Ammon's horn (tissue), 1 donor: ENCODE measurements at regions not wholly inside any gene's neighbourhood (a gene's known extent, or its start where the extent isn't known, plus 50 kb on each side); places are given as distances from the start of the nearest gene placed in this dataset.
"Not testable (repeated sequence)": the region's sequence is repeated elsewhere in the genome, so short reads cannot be mapped to it uniquely, and the experiment has no call there.

Experiments
- DNase-seq: peaks from one replicate; pipeline ENCODE4 v3.0.0-alpha.2; 2016; ENCODE audit warnings: low spot score

DNA sequence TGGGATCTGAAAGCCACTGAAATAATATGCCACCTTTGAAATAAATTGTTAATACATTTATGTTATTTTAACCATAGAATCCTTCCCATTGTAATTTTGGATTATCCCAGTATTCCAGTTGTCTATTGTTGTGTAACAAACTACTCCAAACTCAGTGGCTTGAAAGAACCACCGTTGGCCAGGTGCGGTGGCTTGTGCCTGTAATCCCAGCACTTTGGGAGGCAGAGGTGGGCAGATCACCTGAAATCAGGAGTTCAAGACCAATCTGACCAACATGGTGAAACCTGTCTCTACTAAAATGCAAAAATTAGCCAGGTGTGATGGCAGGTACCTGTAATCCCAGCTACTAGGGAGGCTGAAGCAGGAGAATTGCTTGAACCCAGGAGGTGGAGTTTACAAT is 217.6 kb downstream of the IRX2 start:
- not testable (repeated sequence) for DNase-seq

DNA sequence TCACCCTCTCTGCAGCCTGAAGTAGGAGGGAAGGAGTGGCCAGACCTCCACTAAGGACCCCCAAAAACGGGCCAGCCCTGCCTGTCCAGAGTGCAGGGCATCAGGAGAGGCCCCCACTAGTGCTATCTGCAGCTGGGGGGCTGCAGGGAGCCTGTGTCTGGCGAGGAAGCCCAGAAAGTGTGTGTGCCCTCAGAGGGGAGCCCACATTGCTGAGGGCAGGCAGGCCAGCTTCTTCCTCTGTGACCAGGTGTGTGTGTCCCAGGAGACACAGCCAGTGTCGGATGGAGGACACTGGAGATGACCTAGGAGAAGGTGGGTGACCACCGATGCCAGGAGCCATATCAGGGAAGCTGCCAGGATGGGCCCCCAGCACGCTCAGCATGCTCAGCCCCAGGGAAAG is 218.7 kb downstream of the IRX2 start:
- no peak for DNase-seq

DNA sequence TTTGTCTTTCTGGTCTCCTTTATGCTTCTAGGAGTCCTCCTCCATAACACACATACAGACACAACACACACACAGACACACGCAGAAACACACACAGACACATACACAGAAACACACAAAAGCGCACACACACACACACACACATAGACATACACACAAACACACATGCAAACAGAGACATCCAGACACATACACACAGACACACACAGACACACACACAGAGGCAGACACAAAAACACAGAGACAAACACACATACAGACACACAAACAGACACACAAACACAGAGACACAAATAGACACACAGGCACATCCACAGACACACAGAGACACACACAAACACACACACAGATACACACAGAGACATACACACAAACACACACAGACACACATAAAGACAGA is 220.2 kb downstream of the IRX2 start:
- DNase-seq = no peak

DNA sequence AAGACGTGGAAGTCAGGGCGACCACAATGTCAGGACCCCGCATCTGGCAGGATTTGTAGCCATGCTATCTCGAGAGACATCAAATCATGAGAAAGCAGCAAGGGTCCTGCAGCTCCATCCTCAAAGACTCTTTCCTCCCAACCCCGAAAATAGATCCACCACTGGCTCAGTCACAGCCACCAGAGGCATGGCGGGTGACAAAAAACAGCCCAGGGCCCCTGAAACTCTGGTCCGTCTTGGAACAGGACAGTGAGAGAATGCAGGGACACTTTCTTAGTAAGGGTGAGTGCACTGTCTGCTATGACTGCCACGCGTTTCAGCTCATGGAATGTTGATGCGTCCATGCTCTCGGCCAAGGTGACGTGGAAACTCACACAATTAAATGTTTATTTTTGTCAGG is 220.9 kb downstream of the IRX2 start:
- DNase-seq = no peak

DNA sequence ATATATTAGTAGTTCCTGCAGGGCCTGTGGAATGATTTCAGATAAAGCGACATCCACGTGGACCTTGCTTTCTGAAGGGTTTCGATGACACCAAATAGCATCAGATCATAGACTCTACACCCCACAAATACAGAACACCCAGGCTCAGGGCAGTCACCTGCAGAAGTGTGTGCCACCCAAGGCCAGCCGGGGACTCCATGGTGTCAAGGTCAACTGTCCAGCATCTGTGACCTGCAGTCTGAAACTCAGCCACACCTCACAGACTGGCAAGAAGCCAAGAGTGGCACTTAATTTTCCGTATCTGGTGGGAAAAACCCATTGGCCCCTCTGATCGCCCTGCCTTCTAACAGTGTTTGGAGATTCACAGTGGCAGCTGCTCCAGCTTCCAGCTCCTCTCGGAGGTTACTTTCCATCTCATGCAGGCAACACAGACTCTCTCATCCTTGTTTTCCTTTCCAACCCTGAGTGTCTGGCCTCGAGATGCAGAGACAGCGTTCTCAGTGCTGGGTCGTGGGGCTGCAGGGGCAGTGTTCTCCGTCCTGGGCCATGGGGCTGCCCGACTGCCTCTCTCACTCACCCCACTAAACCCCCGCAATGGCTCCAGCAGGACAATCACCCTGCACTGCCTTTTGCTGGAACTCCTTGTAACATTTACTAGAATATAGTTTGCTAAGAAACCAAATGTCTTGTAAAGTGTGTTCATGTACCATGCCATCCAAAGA is 221.9 kb downstream of the IRX2 start:
- DNase-seq = no peak

DNA sequence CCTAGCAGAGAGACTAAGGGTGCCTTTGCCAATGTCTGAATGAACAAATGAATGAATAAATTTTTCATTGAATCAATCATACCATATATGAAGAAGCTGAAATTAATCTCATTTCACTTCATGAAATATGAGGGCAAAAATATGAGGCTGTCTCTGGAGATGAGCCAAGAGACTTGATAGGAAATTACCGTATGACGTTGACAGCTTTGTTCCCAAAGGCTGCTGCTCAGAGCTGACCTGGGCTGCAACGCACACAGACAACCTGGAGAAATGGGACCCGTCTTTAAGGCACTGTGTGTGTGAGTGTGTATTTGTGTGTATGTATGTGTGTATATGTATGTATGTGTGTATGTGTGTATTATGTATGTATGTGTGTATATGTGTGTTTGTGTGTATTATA is 226.1 kb downstream of the IRX2 start:
- no peak for DNase-seq

DNA sequence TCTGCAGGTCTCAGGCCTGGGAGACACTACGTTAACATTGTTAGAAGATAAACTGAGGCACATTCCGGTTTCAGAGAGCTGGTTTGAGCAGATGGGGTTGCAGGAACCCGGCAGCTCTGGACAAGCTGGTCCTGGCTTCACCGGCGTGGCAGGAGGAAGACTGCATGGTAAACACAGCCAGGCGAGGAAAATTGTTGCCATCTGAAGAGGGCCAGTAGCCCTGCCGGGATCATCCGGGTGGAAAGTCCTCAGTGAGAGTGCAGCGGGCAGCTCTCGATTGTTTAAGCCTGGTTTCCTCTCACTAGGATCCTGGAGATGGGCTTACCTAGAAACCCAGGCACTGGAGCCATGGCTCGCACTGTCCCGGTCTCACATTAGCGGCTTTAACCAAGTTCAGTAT is 226.9 kb downstream of the IRX2 start:
- DNase-seq = no peak

DNA sequence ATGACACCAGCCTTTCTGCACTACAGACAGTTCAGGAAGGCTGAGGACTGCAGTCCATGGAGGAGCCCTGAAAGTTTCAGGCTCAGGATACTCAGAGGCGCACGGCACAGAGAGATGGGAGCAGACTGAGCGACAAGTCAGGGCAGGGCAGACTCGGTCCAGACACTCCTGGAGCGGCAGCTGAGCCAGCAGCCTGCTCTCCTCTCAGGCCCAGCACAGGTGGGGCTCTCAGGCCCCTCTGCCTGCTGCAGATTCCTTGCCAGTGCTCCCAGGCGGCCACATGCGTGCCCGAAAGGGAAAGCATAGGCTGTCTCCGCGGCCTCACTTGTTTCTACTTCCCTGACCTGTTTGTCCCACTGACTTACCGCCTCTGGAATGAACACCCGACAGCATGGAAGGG is 228.3 kb downstream of the IRX2 start:
- no peak for DNase-seq

DNA sequence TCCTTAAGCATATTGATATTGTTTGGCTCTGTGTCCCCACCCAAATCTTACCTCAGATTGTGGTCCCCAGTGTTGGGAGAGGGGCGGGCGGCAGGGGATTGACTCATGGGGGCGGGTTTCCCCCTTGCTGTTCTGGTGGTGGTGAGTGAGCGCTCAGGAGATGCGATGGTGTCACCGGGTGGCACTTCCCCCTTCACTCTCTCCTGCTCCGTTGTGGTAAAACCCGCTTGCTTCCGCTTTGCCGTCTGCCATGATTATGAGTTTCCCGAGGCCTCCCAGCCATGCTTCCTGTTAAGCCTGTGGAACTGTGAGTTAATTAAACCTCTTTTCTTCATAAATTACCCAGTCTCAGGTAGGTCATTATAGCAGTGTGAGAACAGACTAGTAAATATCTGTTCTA is 229.1 kb downstream of the IRX2 start:
- no peak for DNase-seq

DNA sequence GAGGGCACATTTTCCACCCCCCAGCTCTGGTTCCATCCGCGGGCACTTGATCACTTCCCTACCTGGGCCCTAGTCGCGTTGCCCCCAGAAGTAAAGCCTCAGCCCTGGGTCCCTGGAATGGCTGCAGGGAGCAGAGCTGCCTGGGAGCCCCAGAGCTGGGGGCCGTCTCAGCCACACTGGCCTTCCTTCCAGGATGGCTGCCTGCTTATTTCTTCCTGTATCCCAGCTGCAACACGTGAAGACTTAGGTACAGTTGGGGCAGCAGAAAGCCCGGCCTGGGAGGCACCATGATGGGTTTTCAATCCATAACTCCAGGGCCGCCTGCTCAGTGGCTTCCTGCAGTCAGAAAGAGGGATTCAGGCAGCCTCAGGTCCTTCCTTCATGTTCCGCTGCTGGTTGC is 232.3 kb downstream of the IRX2 start:
- DNase-seq = no peak

DNA sequence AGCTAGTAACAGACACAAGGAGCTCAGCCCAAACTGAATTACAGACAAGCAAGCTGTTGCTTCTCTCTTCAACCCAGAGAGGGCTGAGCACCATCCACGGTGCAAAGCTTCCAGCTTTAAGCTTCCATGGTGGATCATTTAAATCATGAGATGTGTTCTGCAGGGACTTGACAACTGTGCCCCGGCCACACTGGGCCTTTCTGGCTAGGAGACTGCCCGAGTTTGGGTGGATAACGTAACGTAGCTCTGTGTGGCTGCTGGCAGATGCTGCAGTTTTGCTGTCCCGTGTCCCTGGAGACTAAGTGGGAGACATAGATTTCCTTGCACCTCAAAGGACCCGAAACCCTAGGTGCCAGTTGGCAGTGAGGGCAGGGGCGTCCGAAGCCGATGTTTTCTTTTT is 234.0 kb downstream of the IRX2 start:
- no peak for DNase-seq

DNA sequence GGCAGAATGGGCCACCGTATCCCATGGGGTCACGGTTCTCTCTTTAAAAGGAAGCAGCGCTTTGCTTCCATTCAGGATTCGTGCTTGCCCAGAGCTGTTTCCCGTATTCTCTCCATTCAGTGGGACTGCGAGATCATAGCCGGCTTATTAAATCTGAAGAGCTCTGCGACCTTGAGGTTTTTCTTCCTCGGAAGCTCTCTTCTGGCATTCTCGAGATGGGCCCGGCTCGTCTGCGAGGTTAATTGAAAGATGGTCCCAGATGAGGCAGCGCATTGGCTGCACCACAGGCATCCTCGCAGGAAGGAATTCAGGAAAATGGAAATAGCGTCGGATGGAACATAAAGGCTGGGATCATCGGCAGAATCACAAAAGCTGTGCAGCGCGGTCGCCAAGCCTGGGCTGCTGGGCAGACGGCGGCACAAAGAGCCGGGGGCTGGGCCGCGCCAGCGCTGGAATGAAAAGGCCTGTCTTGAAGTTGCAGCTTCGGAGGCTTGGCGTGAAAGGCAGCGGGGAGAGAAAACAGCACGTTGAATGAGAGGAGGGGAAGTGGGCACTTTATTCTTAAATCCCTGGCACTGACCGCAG is 236.2 kb downstream of the IRX2 start:
- DNase-seq = peak; percentile 18

DNA sequence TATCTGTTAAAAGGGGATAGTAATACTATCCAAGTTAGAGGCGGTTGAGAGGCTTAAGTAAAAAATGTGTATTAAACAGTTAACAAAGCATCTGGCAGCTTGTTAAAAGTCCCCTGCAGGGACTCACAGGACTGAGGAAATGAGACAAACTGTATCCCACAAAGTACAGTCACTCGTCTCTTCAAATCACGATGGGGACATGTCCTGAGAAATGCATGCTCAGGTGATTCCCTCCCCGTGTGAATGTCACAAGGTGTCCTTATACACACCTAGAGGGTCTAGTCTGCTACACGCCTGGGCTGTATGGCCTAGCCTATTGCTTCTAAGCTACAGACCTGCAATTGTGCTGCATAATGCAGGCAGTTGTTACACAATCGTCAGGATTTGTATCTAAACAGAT is 237.0 kb downstream of the IRX2 start:
- no peak for DNase-seq

DNA sequence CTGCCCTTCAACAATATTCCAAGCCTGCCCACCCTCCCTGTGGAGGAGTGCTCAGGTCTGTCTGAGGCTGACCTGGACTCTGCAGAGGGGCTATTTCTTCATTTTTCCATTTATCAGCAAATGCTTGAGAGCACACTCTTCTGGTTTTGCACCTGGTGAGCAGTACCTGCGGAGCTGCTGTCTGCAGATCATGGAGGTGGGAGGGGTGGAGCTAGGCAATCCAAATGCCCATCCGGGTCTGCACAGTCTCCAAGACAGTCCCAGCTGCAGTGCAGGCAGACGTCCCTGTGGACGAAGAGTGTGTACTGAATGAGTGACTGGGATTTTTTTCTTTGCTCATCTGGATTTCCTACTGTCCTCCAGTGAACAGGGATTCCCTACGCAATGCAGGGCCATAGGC is 239.8 kb downstream of the IRX2 start:
- no peak for DNase-seq

DNA sequence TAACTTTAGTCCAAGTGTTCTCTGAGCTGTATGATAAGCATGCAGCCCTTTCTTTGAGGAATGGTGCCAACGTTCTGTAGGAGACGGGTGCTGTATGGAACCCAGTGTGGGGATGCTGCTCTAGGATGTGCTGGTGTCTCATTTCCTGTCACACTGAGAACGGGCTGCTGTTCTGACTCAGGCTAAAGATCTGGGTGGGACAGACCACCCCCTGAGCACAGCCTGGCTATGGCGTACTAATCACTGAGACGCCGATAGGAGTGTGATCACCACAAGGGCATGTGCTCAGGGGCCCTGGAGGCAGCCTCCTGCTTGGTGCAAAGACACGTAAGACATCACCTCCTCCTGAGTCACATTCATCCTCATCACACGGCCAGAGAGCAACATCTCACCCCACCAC is 240.4 kb downstream of the IRX2 start:
- DNase-seq = no peak

DNA sequence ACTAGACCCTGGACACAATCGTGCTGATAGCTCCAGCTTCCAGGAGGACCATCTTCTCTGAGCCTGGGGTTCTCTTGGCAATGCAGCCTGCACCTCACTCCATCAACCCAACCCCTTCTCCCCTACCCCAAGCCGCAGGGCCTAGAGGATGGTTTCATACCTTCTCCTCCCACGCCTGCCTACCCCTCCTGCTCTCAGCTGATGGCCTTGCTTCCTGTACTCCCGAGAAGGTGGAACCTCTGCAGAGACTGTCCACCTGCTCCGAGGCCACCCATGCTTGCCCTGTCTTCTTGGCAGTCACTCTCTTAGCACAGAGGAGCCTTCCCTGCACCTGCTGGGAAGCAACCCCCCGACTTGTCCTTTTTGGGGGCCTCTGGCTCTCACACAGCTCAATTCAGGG is 241.9 kb downstream of the IRX2 start:
- DNase-seq = no peak

DNA sequence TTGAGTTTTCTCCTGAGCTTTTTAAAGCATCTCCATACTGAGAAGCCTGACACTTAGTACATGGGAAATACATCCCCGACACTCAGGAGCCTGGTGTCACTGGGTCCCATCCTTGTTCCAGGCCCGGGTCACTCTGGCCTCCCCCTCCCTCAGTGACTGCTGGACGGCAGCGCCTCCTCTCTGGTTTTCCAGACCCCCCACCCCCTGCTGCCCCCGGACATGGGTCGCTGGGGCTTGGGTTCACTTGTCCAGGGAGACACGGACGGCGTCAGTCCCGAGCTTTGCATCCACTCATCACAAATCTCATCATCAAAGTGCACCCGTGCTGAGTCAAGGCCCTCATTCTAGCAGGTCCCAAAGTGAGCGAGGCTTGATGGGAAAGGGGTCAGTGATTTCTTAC is 243.0 kb downstream of the IRX2 start:
- DNase-seq = no peak

DNA sequence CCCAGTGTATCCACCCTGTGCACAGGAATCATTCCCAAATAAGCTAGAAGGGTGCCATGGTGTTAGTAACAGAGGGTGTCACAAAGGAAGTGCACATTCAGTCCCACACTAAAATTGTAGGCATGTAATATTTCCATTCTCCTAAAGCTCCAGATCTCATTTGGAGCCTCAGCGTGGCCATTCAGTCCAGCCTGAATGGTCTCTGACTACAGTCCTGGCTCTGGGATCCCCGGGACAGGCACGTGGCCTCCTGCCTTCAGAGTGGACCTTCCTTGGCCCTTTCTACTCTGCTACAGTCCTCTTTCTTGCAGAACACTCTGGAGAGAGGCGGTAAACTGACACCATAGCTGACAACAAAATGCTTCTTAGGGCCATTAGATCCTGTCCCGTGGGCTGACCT is 243.9 kb downstream of the IRX2 start:
- DNase-seq = no peak

DNA sequence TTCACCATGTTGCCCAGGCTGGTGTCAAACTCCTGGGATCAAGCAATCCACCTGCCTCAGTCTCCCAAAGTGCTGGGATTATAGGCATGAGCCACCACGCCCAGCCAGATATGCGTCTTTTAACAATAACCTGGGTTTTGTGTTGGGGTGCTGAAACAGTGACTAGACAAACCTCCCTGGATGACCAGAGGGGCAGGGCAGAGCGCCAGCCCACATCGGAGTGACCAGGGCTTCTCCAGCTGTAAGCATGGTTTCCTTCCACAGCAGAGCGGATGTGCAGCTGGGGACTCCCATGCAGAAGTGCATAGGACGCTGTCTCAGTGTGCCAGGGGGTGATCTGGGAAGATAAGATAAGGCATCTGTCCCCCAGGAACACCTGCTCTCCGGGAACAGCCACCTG is 244.9 kb downstream of the IRX2 start:
- DNase-seq = no peak

DNA sequence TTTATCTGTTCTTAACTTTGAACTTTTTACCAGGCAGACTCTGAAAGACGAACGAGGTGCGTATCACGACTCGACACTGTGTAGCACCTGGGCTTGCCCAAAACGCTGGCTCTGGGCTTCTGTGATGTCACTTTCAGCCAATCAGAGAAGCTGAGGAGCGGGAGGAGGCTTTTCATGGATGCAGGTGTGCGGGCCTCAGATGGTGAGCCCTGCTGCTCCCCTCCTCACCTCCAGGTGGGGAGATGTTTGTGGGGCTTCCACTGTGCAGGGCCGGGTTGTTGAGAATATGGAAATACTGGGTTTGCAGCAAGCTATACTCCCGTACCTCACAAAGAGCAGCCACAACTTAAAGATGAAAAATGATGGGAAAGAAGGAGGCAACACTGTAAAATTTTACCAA is 246.3 kb downstream of the IRX2 start:
- no peak for DNase-seq

DNA sequence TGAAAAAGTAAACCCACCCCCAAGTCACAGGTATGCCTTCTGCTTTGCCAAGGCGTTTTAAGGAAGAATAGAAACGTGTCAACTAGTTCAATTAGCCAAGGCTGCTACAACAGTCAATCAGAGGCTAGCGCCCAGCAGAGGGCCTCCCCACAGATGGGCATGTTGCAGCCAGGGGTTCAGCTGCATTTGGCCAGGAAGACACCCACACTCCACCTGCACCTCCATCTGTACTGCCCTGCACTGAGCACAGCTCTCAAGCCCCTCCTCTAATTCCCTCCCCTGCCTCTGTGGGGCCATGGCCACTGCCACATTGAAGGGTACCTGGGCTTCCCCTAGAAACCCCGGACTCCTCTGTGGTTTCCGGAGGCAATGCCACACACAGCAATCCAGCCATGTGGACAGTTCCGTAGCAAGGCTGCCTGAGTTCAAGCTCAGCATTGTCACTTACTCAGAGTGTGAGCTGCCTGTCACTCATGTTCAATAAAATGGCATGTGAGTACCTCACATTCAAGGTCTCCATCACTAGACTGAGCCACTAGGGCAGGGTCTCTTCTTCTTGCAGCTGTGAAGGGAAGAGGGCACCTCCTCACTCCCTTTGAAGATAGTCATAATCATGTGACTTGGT is 248.4 kb downstream of the IRX2 start:
- no peak for DNase-seq

DNA sequence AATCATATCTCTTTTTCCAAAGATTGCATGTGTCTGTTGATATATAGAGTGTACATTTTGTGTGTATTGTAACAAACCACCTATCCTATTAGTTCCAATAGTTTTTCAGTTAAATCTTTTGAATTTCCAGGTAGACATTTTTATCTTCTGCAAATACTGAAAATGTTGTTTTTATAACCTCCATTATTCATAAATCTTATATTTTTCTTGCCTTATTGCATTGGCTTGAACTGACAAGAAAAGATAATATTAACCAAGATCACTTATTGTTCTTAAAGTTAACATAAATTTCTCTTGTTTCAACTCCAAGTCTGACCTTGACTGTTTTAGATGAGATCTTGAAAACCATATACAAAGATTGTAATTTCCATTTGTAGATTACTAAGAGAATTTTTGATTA is 251.6 kb downstream of the IRX2 start:
- no peak for DNase-seq

DNA sequence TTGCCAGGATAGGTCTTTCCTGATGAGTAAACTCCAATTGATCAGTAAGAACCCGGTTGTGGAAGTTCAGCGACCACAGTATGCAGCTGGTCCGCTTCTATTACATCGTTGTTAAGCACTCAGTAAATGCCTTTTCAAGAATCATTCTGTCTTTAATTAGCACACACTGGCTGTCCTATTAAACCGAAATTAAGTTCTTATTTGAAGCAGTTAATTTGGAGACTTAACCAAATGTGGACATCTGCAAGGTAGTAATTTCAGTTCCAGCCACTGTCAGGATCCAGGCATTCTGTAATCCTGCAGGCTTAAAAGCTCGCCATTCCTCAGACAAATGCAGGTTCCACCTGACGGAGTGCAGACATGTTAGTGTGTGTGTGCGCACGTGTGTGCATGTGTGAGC is 254.6 kb downstream of the IRX2 start:
- DNase-seq = no peak

DNA sequence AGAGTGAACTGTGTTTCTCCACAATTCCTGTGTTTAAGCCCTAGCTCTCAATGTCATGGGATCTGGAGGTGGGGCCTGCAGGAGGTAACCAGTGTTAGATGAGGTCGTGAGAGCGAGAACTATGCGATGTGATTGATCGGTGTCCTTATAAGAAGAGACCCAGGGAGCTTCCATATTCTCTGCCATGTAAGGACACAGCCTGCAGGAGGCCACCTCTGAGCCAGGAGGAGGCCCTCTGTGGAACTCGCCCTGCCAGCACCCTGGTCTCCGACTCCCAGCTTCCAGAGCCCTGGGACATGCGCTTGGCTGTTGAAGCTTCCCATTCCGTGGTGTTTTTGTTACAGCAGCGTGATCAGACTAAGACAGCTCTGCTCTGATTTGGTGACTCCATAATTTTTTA is 255.4 kb downstream of the IRX2 start:
- DNase-seq = no peak
